Lower lobe of right lung (tissue), 2 donors: ENCODE measurements at regions not wholly inside any gene's neighbourhood (a gene's known extent, or its start where the extent isn't known, plus 50 kb on each side); places are given as distances from the start of the nearest gene placed in this dataset.
"Not testable (repeated sequence)": the region's sequence is repeated elsewhere in the genome, so short reads cannot be mapped to it uniquely, and the experiment has no call there.

Experiments
- ATAC-seq, 2 donors: fragments of 200-7000 bp; cut with Tn5 transposase; one replicate each; pipeline ENCODE4 v1.9.1; 2020 to 2022; ENCODE audit warnings: mild to moderate bottlenecking in 2 of 2, moderate library complexity in 2 of 2
- DNase-seq: peaks from one replicate; pipeline ENCODE4 v3.0.0-alpha.2; 2020
- H3K27ac ChIP-seq: fragments of 200-600 bp; one replicate; pipeline ENCODE4 v1.8.0; 2022
- H3K27me3 ChIP-seq: fragments of 200-600 bp; one replicate; pipeline ENCODE4 v1.8.0; 2022; ENCODE audit warnings: low read depth
- H3K36me3 ChIP-seq: fragments of 200-600 bp; one replicate; pipeline ENCODE4 v1.8.0; 2022; ENCODE audit warnings: mild to moderate bottlenecking
- H3K4me1 ChIP-seq: fragments of 200-600 bp; one replicate; pipeline ENCODE4 v1.8.0; 2022
- H3K4me3 ChIP-seq: fragments of 200-600 bp; one replicate; pipeline ENCODE4 v1.8.0; 2022; ENCODE audit warnings: mild to moderate bottlenecking
- H3K9me3 ChIP-seq: fragments of 200-600 bp; one replicate; pipeline ENCODE4 v1.8.0; 2022
- intact Hi-C: fragments of 100-400 bp; cut with DNase I; formaldehyde crosslinking; loops from one replicate; pipeline ENCODE4 v1.11.0; 2022
- TF ChIP-seq, protein P1 (sequence below): fragments of 200-600 bp; IDR thresholded peaks from one replicate; pipeline ENCODE4 v1.8.0; 2022; ENCODE audit warnings: antibody characterized with exemption, mild to moderate bottlenecking
- donor health status: DM: no; HTN: yes; CAD: no; lungs with severe emphysema.

DNA sequence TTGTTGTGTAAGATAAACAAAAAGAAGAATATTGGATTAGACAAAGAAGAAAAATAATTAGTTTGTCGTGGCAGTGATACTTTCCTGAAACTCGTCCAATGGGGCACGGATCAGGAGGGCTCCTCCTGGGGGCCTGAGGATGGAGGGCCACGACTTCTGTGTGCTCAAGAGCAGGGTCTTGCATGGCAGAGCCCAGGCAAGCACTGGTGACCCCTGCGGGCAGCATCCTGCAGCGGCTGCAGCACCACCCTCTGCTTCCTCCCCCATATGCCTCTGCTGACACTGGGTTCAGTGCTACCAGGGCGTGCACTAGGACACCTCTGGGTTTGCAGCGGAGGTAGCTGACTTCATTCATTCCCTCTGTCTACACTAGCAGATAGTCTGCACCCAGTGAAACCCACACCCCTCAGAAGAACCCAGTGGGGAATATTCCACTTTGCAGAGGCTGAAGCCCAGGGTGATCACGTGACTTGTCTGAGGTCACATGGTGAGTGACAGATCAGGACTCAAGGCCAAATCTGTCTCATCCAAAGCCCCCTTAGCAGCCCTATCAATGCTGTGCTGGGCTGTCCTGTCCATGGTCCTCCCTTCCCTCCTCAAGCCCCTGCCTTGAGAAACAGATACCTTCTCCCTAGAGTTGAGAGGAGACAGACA lies 375.5 kb downstream of the TCERG1L start:
- Histone ChIP-seq H3K27me3 (no peaks in the 10 kb centered on the region), H3K36me3 (no peaks in the 10 kb centered on the region), H3K4me3 (no peak overlapping the region), H3K9me3 (no peaks in the 10 kb centered on the region), H3K27ac (no peak overlapping the region), H3K4me1 (no peaks in the 10 kb centered on the region)
- ATAC-seq = no peak
- TF ChIP-seq, protein P1, sequence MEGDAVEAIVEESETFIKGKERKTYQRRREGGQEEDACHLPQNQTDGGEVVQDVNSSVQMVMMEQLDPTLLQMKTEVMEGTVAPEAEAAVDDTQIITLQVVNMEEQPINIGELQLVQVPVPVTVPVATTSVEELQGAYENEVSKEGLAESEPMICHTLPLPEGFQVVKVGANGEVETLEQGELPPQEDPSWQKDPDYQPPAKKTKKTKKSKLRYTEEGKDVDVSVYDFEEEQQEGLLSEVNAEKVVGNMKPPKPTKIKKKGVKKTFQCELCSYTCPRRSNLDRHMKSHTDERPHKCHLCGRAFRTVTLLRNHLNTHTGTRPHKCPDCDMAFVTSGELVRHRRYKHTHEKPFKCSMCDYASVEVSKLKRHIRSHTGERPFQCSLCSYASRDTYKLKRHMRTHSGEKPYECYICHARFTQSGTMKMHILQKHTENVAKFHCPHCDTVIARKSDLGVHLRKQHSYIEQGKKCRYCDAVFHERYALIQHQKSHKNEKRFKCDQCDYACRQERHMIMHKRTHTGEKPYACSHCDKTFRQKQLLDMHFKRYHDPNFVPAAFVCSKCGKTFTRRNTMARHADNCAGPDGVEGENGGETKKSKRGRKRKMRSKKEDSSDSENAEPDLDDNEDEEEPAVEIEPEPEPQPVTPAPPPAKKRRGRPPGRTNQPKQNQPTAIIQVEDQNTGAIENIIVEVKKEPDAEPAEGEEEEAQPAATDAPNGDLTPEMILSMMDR = no peak
- intact Hi-C loops = no loop called here
- no peak for DNase-seq

DNA sequence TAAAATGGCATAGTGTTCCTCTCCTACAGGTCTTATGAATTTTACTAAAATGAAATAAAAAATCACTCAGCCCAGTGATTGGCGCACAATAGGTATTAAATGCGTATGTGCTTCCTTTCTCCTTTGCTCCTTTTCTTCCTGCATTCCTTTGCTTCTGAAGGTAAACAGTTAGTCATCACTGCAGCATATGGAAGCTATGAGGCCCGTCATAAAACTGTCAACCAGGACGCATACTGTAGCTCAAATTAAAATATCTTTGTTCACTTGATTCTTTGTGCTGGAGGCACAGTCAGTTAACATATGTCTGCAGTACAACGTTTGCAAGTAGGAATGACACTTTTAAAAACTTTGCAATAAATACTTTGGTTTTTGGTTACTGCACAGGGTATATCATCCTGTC lies 374.7 kb downstream of the TCERG1L start:
- H3K36me3 ChIP-seq = no peaks in the 10 kb centered on the region
- no peaks in the 10 kb centered on the region for H3K27me3 ChIP-seq
- ATAC-seq (no peak), DNase-seq (no peak)
- no peak overlapping the region for H3K27ac ChIP-seq
- TF ChIP-seq, protein P1 = no peak
- H3K4me3 ChIP-seq = no peak overlapping the region
- intact Hi-C loops = no loop called here
- H3K9me3 ChIP-seq = no peaks in the 10 kb centered on the region
- no peaks in the 10 kb centered on the region for H3K4me1 ChIP-seq

DNA sequence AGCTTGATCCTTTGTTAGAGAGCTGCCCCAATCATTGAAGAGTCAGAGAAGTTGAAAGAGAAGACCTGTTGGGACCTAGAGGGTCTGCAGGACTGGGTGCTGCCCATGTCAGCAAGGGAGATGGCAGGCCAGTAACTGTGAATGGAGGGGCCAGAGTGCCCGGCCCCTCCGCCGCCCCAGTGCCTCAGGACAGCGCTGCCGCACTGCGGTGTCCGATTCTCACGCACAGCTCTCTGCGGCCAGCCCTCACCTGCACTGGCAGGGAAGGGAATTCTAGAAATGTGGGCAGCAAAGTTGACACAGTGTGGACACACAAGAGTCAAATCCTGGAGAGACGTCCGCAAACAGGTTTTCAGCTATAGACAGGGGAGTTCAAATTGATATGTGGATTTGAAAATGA lies 373.5 kb downstream of the TCERG1L start:
- H3K27ac ChIP-seq = no peak overlapping the region
- H3K9me3 ChIP-seq = no peaks in the 10 kb centered on the region
- H3K4me3 ChIP-seq = no peak overlapping the region
- no peak for DNase-seq
- TF ChIP-seq, protein P1 = no peak
- H3K4me1 ChIP-seq = no peaks in the 10 kb centered on the region
- no peaks in the 10 kb centered on the region for H3K36me3 ChIP-seq
- intact Hi-C loops = no loop called here
- no peaks in the 10 kb centered on the region for H3K27me3 ChIP-seq
- no peak for ATAC-seq

DNA sequence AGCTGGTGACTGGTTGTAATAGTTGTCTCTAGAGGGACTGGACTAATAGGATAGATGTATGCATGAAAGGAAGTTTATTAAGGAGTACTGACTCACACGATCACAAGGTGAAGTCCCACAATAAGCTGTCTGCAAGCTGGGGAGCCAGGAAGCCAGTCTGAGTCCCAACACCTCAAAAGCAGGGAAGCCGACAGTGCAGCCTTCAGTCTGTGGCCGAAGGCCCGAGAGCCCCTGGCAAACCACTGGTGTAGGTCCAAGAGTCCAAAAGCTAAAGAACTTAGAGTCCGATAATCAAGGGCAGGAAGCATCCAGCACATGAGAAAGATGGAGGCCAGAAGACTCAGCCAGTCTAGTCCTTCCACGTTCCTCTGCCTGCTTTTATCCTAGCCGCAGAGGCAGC lies 372.6 kb downstream of the TCERG1L start:
- H3K4me3 ChIP-seq, H3K27me3 ChIP-seq, DNase-seq, H3K4me1 ChIP-seq, H3K9me3 ChIP-seq, ATAC-seq, H3K27ac ChIP-seq, intact Hi-C loops, H3K36me3 ChIP-seq: not testable (repeated sequence)

DNA sequence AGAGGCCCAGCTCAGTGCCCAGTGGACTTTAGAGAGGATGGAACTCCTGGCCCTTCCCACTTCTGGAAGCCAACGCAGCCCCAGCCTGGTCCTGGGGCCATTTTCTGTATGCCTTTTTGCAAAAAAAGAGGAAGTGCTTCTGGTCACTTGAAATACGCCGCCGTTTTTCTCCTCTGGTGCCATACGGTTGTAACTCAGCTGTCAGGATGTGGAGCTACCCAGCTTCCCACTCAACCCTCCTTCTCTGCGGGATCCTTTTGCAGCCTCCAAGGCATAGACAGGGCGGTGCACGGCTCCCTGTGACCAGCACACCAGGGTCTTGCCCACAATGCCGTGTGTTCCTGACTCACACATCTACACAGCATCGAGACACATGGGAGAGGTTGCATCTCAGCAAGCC lies 369.6 kb downstream of the TCERG1L start:
- no peak for ATAC-seq
- H3K36me3 ChIP-seq = no peaks in the 10 kb centered on the region
- H3K9me3 ChIP-seq = no peaks in the 10 kb centered on the region
- TF ChIP-seq, protein P1 = no peak
- H3K27ac ChIP-seq = no peak overlapping the region
- no peaks in the 10 kb centered on the region for H3K4me1 ChIP-seq
- intact Hi-C loops = no loop called here
- no peak for DNase-seq
- no peak overlapping the region for H3K4me3 ChIP-seq
- peaks cover 8% of the 10 kb centered on the region for H3K27me3 ChIP-seq

DNA sequence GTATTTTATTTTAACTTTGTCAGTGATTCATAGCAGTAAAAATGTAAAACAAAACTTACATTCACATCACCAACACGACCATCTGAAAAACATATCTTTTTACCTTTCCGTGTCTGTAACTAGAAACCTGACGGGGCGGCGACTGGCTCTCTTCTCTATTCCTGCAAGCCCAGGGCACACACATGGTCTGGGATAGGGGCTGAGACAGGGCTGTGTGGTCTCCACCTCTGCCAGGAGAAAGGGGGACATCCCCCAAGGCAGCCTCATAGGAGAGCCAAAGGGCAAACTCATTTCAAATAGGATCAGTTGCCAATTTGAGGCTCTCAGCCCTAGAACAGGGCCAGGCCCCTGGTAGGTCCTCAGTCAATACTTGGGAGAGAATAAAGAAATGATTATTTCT lies 359.4 kb downstream of the TCERG1L start:
- intact Hi-C loops = no loop called here
- H3K36me3 ChIP-seq = no peaks in the 10 kb centered on the region
- no peak overlapping the region for H3K27ac ChIP-seq
- H3K9me3 ChIP-seq = no peaks in the 10 kb centered on the region
- TF ChIP-seq, protein P1 = no peak
- ATAC-seq (no peak), DNase-seq (no peak)
- no peaks in the 10 kb centered on the region for H3K4me1 ChIP-seq
- H3K4me3 ChIP-seq = no peak overlapping the region
- H3K27me3 ChIP-seq = no peaks in the 10 kb centered on the region
